ENCODE measurements at regions not wholly inside any gene's neighbourhood (a gene's known extent, or its start where the extent isn't known, plus 50 kb on each side); places are given as distances from the start of the nearest gene placed in this dataset.
A peak's percentile ranks its signal among the peaks of the same experiment; 100 is the strongest.

DNA sequence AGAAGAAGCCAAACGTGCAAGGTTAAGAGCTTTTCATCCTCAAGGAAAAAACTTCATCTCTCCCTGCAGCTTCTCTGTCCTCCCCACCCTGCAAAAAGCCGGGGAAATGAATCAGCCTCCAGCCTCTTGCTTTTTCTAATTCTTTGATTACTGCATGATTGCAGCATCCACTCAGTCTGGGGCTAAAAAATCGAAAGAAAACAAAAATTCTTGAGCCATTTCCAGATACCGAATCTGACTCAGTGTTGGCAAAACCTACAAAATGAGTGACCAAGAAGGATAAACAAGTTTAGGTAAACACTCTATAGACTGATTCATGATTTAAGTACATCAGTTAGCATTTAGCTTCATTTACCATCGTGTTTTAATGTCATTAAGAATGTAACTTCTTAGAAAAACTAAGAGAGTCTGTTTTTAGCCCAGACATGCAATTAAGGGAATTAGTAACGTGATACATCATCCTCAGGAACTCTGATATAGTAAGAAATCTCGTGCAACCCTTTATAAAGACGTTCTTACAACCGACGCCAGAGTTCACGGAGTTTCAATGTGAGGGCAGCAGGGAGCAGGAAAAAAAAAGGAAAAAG is 287.3 kb upstream of the FOXF1 start:
- Histone ChIP-seq H3K9ac (replicated peaks; ENCODE audit: extremely low read depth, insufficient read depth, low read length) (no peak overlapping the region), H2AFZ (ENCODE audit: low read depth, low read length) (no peak overlapping the region), H3K27ac (ENCODE audit: insufficient read depth, low read depth, low read length) (no peak overlapping the region), H3K9me3 (replicated peaks; ENCODE audit: control insufficient read depth, insufficient read depth, low read length) (no peaks in the 10 kb centered on the region), H3K4me1 (ENCODE audit: control insufficient read depth, extremely low read depth, insufficient read depth, low read length) (no peaks in the 10 kb centered on the region), H3K27me3 (ENCODE audit: control insufficient read depth in 2 of 2, insufficient read depth in 2 of 2, low read length in 2 of 2) (peaks cover 12 to 16% of the 10 kb centered on the region in 2 experiments), H3K4me3 (replicated peaks in 1 of 3; ENCODE audit: insufficient read depth in 1 of 3, low read depth in 1 of 3, low read length in 3 of 3) (no peak overlapping the region), H3K4me2 (ENCODE audit: insufficient read depth, low read length) (no peak overlapping the region), H3K79me2 (ENCODE audit: control insufficient read depth, insufficient read depth, low read length) (no peaks in the 10 kb centered on the region), H3K9me1 (replicated peaks; ENCODE audit: control insufficient read depth, extremely low read depth, insufficient read depth, low read length) (no peaks in the 10 kb centered on the region), H3K36me3 (ENCODE audit: control insufficient read depth in 2 of 2, extremely low read depth in 1 of 2, insufficient read depth in 2 of 2, low read length in 2 of 2) (no peaks in the 10 kb centered on the region), H4K20me1 (replicated peaks; ENCODE audit: control insufficient read depth, extremely low read depth, insufficient read depth, low read length) (no peaks in the 10 kb centered on the region)
- DNase-seq (ENCODE audit: low read depth, low spot score) = peak; percentile 10
- POLR2A ChIA-PET = no interaction called here
- no TSS peak for BruUV-seq (replicated peaks)
- FAIRE-seq = no peak
- dilution Hi-C loops (cut with MboI; ENCODE audit: extremely low pct_ligation_motif_present, low sequenced_read_pairs) (no loop called here), intact Hi-C loops (cut with micrococcal nuclease) (no loop called here)
- CTCF ChIA-PET = interaction anchor here (1.0 to 1.2 kb wide), 3 partner anchors 9 to 295 kb away, joined by 3 to 4 read pairs (median 3); no protein-coding TSS in a partner anchor
- TF ChIP-seq, protein P1, sequence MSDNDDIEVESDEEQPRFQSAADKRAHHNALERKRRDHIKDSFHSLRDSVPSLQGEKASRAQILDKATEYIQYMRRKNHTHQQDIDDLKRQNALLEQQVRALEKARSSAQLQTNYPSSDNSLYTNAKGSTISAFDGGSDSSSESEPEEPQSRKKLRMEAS (IDR thresholded peaks at IDR 0.05; ENCODE audit: insufficient read depth, insufficient read length) = no peak
- TF ChIP-seq JUN (IDR thresholded peaks at IDR 0.05; ENCODE audit: borderline replicate concordance, insufficient read depth, insufficient read length, low read depth) (no peak), EZH2 (IDR thresholded peaks at IDR 0.05; ENCODE audit: borderline replicate concordance, low read depth, low read length, severe bottlenecking) (no peak), MYC (IDR thresholded peaks at IDR 0.05; ENCODE audit: low read depth, low read length) (no peak), FOS (IDR thresholded peaks at IDR 0.05; ENCODE audit: borderline replicate concordance, insufficient read depth, low read length) (no peak), POLR2A (IDR thresholded peaks at IDR 0.05; ENCODE audit: low read depth, low read length) (no peak), POLR2AphosphoS5 (IDR thresholded peaks at IDR 0.05; ENCODE audit: insufficient read depth, low read depth, low read length) (no peak), GATA2 (IDR thresholded peaks at IDR 0.05; ENCODE audit: insufficient read depth, insufficient read length, low read depth, low read length) (no peak)
- TF ChIP-seq, protein P2, sequence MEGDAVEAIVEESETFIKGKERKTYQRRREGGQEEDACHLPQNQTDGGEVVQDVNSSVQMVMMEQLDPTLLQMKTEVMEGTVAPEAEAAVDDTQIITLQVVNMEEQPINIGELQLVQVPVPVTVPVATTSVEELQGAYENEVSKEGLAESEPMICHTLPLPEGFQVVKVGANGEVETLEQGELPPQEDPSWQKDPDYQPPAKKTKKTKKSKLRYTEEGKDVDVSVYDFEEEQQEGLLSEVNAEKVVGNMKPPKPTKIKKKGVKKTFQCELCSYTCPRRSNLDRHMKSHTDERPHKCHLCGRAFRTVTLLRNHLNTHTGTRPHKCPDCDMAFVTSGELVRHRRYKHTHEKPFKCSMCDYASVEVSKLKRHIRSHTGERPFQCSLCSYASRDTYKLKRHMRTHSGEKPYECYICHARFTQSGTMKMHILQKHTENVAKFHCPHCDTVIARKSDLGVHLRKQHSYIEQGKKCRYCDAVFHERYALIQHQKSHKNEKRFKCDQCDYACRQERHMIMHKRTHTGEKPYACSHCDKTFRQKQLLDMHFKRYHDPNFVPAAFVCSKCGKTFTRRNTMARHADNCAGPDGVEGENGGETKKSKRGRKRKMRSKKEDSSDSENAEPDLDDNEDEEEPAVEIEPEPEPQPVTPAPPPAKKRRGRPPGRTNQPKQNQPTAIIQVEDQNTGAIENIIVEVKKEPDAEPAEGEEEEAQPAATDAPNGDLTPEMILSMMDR (IDR thresholded peaks at IDR 0.05; ENCODE audit: extremely low read depth in 1 of 2, insufficient read depth in 1 of 2, low read depth in 1 of 2, low read length in 2 of 2) = no peak

All from endothelial cell of umbilical vein (primary cell).